Caki2 (cell line): ENCODE measurements at regions not wholly inside any gene's neighbourhood (a gene's known extent, or its start where the extent isn't known, plus 50 kb on each side); places are given as distances from the start of the nearest gene placed in this dataset.
"Not testable (repeated sequence)": the region's sequence is repeated elsewhere in the genome, so short reads cannot be mapped to it uniquely, and the experiment has no call there.

Source experiments
- DNase-seq: peaks from one replicate; pipeline ENCODE4 v3.0.0-alpha.2; 2015; ENCODE audit warnings: low read depth
- in situ Hi-C: cut with HindIII; loops from 2 replicates; pipeline ENCODE4 v1.10.0; 2016; ENCODE audit warnings: low sequenced_read_pairs, low pct_unique_long_range_greater_than_20kb, mixed read lengths

DNA sequence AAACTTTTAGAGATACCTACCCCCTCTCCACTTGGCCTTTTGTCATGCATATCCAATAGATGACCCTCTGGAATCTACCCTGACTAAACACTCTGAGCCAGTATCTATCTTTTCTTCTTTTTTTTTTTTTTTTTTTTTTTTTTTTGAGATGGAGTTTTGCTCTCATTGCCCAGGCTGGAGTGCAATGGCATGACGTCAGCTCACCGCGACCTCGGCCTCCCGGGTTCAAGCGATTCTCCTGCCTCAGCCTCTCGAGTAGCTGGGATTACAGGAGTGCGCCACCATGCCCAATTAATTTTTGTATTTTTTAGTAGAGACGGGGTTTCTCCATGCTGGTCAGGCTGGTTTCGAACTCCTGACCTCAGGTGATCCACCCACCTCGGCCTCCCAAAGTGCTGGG, 50.8 kb upstream of the GRIN2B start:
- in situ Hi-C loops: not testable (repeated sequence)

DNA sequence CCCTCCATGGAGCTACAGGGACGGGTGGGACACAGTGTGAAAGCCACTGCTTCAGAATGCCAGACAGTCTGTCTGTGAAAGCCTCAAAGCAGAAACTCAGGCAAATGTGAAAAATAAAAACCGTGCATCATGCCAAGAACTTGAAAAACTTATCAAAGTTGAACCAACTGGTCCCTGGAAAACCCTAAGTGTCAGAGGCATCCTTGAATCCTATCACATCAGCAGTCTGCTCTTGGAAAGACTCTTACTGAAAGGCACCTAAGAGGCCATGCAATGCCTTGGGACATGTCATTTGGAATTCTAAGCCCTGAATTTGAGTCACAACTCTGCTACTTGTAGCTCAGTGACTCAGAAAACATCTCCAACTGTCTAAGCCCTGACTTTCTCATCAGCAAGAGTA, 62.4 kb upstream of the GRIN2B start:
- no peak for DNase-seq
- in situ Hi-C loops: no loop called here

More for the DNA sequence above, 50.8 kb upstream of the GRIN2B start:
- not testable (repeated sequence) for DNase-seq

DNA sequence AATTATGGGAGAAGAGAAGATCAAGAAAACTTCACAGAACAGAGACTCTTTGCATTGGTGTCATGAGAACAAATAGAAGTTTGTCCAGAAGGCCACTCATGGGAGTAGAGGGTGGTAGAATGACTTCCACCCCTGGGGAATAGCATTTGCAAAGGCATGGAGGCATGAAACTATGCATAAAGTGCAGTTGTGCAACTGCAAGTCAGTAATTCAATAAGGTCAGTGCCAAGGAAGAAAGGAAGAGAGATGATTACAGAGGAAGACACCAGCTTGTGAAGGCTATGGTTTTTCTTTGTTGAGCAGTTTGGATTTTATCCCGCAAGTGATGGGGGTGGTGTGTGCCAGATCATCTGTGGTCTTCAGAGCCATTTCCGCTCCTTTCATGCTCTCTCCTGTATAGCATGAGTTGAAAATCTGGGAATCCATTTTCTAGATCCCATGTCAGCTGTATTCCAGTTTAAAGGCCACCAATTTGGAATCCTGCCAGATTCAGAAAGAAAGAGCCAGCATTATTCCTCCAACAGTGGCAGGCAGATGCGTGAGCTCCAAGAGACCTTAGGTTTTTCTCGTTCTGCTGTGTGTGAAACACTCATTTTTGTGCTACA, 67.6 kb upstream of the GRIN2B start:
- in situ Hi-C loops: no loop called here
- no peak for DNase-seq

GRCh38 chr12:14057895-14058294, 76.5 kb upstream of the GRIN2B start:
- DNase-seq: no peak
- in situ Hi-C loops: no loop called here

- no peak for DNase-seq
- in situ Hi-C loops: no loop called here
These were observed 77.3 kb upstream of the GRIN2B start for GRCh38 chr12:14058717-14059116.

DNA sequence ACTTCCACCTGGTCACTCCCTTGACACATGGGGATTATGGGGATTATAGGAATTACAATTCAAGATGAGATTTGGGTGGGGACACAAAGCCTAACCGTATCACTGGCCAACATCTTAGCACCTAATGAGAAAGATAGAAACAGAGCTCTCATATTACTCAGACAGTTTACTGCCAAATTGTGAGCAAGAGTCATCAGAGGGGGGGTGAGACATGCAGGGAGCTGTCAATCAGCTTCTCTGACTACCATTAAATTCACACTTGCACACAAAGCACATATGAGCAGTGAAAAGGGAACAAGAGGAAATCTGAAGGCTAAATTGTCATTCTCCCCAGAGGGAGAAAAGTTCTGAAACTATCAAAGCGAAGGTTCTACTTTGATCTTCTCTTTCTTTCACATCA, 78.1 kb upstream of the GRIN2B start:
- no peak for DNase-seq
- in situ Hi-C loops: no loop called here

- in situ Hi-C loops: no loop called here
- no peak for DNase-seq
These were observed 84.2 kb upstream of the GRIN2B start for GRCh38 chr12:14065616-14066015.

DNA sequence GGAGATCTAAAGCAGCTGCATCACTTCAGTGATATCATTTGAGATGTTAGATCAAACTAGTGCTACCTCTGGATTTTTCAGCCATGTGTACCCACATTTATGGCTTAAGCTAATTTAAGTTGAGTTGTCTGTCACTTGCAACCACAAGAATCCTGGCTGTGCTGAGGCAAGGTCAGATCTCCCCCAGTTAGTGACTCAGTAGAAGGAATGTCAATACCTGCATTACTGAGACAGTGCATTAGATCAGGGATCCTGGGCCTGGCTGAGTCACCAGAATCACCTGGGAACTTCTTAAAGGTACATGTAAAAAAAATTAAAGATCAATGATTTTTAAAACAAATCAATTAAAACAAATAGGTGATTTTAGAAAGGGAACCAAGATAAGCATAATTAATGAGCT, 84.6 kb upstream of the GRIN2B start:
- DNase-seq: no peak
- in situ Hi-C loops: no loop called here

- DNase-seq: no peak
- in situ Hi-C loops: no loop called here
These were observed 87.6 kb upstream of the GRIN2B start for GRCh38 chr12:14068961-14069360.

DNA sequence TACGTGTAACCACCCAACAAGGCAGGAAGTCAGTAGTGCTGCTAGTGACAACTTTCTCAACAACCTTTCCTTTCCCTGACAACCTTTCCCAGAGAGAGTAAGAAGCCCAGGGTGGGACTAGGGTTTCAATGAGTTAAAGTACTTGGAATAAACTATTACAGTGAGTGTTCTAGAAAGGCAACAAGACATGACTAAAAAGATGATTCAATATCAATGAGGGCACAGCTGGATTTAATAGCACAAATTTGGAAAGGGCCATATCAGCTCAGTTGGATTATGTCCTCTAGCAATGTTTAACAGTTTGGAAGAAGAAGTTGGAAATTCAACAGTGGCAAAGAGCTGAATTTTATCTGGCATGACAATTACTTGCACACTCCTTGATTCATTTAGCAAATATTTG, 90.4 kb upstream of the GRIN2B start:
- no peak for DNase-seq
- in situ Hi-C loops: no loop called here

- in situ Hi-C loops: no loop called here
- DNase-seq: no peak
These were observed 91.6 kb upstream of the GRIN2B start for GRCh38 chr12:14072987-14073386.

DNA sequence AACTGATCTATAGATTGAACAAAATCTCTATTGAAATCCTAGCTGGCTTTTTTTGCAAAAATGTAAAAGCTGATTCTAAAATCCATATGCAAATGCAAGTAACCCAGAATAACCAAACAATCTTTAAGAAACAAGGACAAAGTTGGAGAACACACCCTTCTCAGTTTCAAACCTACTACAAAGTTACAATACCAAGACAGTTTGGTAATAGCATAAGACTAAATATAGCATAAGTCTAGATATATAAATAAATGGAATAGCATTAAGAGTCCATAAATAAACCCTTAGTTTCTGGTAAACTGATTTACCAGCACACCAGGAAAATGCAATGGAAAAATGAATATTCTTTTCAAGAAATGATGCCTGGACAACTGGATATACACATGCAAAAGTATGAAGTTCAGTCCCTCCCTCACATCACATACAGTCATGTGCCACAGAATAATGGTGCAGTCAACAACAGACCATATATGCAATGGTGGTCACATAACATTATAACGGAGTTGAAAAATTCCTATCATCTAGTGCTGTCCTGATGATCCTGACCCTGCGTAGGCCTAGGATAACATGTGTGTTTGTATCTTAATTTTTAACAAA, 94.5 kb upstream of the GRIN2B start:
- in situ Hi-C loops: no loop called here
- DNase-seq: no peak

- DNase-seq: no peak
- in situ Hi-C loops: no loop called here
These were observed 95.1 kb upstream of the GRIN2B start for GRCh38 chr12:14076538-14076937.

DNA sequence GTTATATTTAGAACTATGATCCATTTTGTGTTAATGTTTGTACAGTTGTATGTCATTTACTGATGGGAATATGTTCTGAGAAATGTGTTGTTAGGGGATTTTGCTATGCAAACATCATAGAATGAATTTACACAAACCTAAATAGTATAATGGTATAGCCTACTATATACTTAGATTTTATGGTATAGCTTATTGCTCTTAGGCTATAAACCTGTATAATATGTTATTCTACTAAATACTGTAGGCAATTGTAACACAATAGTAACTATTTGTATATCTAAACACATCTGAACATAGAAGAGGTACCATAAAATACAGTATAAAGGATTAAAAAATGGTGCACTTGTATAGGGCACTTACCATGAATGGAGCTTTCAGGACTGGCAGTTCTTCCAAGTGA, 105.4 kb upstream of the GRIN2B start:
- in situ Hi-C loops: no loop called here
- DNase-seq: no peak

DNA sequence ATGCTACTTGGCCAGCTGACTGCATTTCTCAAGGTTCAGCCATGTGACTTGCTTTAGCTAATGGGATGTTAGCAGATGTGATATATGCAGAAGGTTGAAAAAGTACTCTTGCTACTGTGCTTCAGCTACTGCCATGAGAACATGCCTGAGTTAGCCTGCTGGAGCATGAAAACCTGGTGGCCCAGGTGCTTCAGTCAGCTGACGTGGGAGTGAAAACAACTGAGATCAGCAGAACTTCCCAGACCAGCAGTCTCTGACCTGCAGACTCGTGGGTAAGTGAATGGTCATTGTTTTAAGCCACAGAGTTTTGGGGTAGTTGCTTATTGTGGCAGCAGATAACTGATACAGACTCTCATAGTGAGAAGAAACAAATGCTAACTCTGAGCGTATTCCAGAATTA, 118.6 kb upstream of the GRIN2B start:
- in situ Hi-C loops: no loop called here
- no peak for DNase-seq

DNA sequence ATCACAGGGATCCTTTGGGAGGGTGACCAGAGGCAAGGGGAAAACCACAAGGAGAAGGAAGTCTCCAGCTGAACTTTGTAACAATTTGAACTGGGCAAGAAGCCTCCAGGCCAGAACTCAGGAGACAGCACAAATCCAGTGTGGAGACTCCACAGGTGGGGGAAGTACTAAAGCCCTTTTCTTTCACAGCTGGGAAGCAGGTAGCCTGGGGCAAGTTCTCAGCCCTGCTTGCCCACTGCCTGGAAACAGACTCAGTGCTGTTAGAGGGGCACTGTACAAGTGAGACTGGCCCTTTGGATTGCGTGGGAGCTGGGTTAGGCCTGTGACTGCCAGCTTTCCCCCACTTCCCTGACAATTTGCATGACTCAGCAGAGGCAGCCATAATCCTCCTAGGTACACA, 120.2 kb upstream of the GRIN2B start:
- in situ Hi-C loops: not testable (repeated sequence)

GRCh38 chr12:14111230-14111865, 129.9 kb upstream of the GRIN2B start:
- no peak for DNase-seq
- in situ Hi-C loops: no loop called here

More for the DNA sequence above, 120.2 kb upstream of the GRIN2B start:
- DNase-seq: not testable (repeated sequence)

DNA sequence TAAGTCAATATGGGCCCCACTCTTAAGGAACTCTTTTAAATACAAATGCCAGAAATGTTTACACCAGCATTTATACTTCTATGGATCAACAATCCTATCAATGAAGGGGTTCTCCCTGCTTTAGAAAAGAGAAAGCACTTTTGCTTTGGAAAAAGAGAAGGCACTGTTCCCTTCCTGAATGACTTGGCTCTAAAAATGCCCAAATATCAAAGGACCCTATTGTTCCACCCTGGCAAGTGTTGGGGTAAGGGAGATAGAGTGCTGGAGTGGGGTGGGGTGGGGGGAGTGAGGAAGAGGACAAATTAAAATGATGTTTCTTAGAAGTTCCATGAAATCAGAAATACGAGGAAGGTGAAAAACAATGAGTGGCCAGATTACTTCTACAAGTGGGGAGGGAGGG, 131.6 kb upstream of the GRIN2B start:
- DNase-seq: no peak
- in situ Hi-C loops: no loop called here

GRCh38 chr12:14126692-14127091, 145.3 kb upstream of the GRIN2B start:
- in situ Hi-C loops: no loop called here

GRCh38 chr12:14129611-14130195, 148.3 kb upstream of the GRIN2B start:
- DNase-seq: no peak
- in situ Hi-C loops: no loop called here

More at GRCh38 chr12:14126692-14127091, 145.3 kb upstream of the GRIN2B start:
- no peak for DNase-seq
